ENCODE measurements at regions not wholly inside any gene's neighbourhood (a gene's known extent, or its start where the extent isn't known, plus 50 kb on each side); places are given as distances from the start of the nearest gene placed in this dataset.

DNA sequence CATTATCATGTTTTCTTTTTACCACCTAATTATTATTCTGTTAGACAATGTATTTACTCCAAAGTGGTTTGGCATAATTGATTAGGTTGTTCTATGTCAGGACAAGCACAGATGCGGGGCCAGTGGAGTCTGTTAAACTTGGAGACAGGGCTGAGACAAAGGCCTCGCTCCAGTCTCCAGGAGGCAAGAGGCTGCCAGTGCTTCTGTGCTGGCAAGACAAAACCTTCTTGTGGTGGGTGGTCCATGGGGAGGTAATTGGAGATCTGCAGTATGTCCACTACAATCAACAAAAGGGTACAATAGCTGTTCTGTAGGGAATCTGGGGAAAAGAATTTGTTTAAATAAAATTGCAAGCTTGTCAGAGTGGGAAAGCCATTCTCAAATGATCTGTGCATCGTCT, 677.2 kb upstream of the SLC35B3 start:
- no peak overlapping the region for H3K4me3 Mint-ChIP-seq
- DNase-seq (ENCODE audit: low spot score) = no peak
- H3K27me3 Mint-ChIP-seq (ENCODE audit: insufficient read depth) = no peaks in the 10 kb centered on the region
- H3K9me3 Mint-ChIP-seq = no peaks in the 10 kb centered on the region
- intact Hi-C loops (cut with micrococcal nuclease) = no loop called here
- H3K4me1 Mint-ChIP-seq (ENCODE audit: low read depth) = no peaks in the 10 kb centered on the region
- no peak overlapping the region for H3K27ac Mint-ChIP-seq
- H3K36me3 Mint-ChIP-seq (ENCODE audit: low read depth) = no peaks in the 10 kb centered on the region

DNA sequence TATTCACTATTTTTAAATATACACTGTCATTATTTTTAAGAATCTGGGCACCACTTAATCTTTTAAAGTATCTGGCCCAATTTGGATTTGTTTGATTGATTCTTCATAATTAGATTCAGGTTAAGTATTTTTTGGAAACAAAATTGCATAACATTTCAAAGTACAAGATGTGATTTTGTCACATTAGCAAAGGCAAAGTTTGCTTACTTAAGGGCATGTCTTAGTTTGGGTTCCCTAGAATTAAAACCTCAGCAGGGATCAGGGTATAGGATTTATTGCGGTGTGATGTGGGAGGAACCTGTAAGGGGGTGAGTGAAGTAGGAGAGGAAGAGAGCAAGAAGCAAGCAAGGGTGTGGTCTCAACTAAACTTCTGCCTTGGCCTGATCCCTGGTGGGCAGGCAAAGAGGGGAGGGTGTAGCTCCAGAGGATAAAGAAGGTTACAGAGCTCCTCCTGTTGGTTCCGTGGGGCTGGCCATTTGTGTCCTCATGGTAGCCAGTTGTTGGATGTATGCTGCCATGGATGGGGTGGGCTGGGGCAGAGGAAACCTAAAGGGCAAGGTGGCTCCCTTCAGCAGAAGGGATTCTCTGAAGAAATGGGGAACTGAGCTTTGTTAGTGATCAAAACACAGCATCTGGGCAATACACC, 668.7 kb upstream of the SLC35B3 start:
- Mint-ChIP-seq H3K36me3 (ENCODE audit: low read depth) (no peaks in the 10 kb centered on the region), H3K4me1 (ENCODE audit: low read depth) (no peaks in the 10 kb centered on the region), H3K27me3 (ENCODE audit: insufficient read depth) (no peaks in the 10 kb centered on the region), H3K4me3 (no peak overlapping the region), H3K9me3 (no peaks in the 10 kb centered on the region), H3K27ac (no peak overlapping the region)
- intact Hi-C loops (cut with micrococcal nuclease) = no loop called here
- DNase-seq (ENCODE audit: low spot score) = no peak

DNA sequence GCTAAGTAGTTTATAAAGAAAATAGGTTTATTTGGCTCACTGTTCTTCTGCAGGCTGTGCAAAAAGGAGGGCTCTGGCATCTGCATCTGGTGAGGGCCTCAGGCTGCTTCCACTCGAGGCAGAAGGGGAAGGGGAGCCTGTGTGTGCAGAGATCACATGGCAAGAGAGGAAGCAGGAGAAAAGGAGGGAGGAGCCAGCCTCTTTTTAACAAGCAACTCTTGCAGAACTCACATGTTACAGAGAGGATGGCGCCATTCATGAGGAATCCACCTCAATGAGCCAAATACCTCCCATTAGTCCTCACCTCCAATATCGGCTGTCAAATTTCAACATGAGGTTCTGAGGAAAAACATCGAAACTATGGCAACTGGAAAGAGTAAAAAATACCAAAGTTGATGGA, 666.6 kb upstream of the SLC35B3 start:
- H3K36me3 Mint-ChIP-seq (ENCODE audit: low read depth) = no peaks in the 10 kb centered on the region
- H3K4me1 Mint-ChIP-seq (ENCODE audit: low read depth) = no peaks in the 10 kb centered on the region
- no peak overlapping the region for H3K4me3 Mint-ChIP-seq
- DNase-seq (ENCODE audit: low spot score) = no peak
- H3K27ac Mint-ChIP-seq = no peak overlapping the region
- intact Hi-C loops (cut with micrococcal nuclease) = no loop called here
- H3K9me3 Mint-ChIP-seq = no peaks in the 10 kb centered on the region
- H3K27me3 Mint-ChIP-seq (ENCODE audit: insufficient read depth) = no peaks in the 10 kb centered on the region

DNA sequence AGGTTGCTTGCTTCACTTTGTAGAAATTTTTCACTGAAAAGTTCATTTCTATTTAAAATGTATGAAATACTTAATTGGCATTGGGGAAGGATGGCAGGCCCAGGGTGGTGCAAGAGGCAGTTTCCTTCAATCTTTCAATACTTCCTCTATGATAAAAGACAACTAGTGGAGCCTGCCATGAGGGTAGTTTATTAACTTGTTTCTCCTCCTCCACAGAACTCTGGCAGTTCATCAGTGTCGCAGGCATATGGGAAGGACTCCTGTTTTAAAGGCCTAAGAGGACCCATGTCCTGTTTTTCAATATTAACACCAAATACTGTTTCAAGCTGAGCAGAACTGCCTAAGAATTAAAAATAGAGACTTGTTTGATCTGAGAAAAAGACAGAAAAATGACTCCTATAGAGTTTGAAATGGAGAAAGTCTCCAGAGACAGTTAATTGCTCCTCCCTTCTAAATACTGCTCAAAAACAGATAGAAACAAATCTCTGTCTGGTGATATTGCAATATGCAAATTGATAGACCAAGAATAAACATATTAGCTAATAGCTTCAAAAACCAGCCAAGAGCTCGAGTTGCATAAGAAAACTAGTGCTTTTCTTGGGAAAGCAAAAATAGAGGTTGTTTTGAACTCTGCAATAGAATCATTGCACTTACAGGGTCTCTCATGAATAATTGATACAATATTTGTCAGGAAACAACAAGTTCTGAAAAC, 665.7 kb upstream of the SLC35B3 start:
- no peaks in the 10 kb centered on the region for H3K27me3 Mint-ChIP-seq (ENCODE audit: insufficient read depth)
- H3K36me3 Mint-ChIP-seq (ENCODE audit: low read depth) = no peaks in the 10 kb centered on the region
- H3K27ac Mint-ChIP-seq = no peak overlapping the region
- no peak for DNase-seq (ENCODE audit: low spot score)
- no peak overlapping the region for H3K4me3 Mint-ChIP-seq
- no peaks in the 10 kb centered on the region for H3K4me1 Mint-ChIP-seq (ENCODE audit: low read depth)
- H3K9me3 Mint-ChIP-seq = no peaks in the 10 kb centered on the region
- intact Hi-C loops (cut with micrococcal nuclease) = no loop called here

GRCh38 chr6:9095729-9096128, 660.4 kb upstream of the SLC35B3 start:
- Mint-ChIP-seq H3K36me3 (ENCODE audit: low read depth) (no peaks in the 10 kb centered on the region), H3K4me1 (ENCODE audit: low read depth) (no peaks in the 10 kb centered on the region), H3K4me3 (no peak overlapping the region), H3K27ac (no peak overlapping the region), H3K27me3 (ENCODE audit: insufficient read depth) (no peaks in the 10 kb centered on the region), H3K9me3 (no peaks in the 10 kb centered on the region)
- intact Hi-C loops (cut with micrococcal nuclease) = no loop called here
- DNase-seq (ENCODE audit: low spot score) = no peak

GRCh38 chr6:9095137-9095536, 659.8 kb upstream of the SLC35B3 start:
- no peak for DNase-seq (ENCODE audit: low spot score)
- H3K27me3 Mint-ChIP-seq (ENCODE audit: insufficient read depth) = no peaks in the 10 kb centered on the region
- no peak overlapping the region for H3K27ac Mint-ChIP-seq
- H3K36me3 Mint-ChIP-seq (ENCODE audit: low read depth) = no peaks in the 10 kb centered on the region
- intact Hi-C loops (cut with micrococcal nuclease) = no loop called here
- H3K4me1 Mint-ChIP-seq (ENCODE audit: low read depth) = no peaks in the 10 kb centered on the region
- H3K4me3 Mint-ChIP-seq = no peak overlapping the region
- H3K9me3 Mint-ChIP-seq = no peaks in the 10 kb centered on the region

DNA sequence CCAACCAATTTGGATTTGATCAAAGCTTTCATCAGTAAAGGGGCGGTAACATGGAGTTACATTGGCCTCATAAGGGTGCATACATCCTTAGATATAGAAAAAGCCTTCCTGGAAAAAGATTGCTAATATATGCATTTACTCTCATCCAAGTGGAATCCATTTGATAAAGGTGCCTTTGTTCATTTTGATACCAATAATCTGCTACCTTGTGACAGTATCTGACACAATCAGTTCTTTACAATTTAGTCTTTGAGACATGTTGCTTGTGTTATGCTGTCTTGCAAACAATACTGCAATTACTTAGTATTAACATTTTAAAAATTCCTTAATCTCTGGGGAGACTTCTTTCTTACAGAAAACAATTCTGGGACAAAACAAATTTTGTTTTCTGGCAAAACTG, 654.4 kb upstream of the SLC35B3 start:
- Mint-ChIP-seq H3K27ac (no peak overlapping the region), H3K36me3 (ENCODE audit: low read depth) (no peaks in the 10 kb centered on the region)

GRCh38 chr6:9087470-9087869, 652.1 kb upstream of the SLC35B3 start:
- intact Hi-C loops (cut with micrococcal nuclease) = no loop called here
- H3K27me3 Mint-ChIP-seq (ENCODE audit: insufficient read depth) = no peaks in the 10 kb centered on the region
- H3K4me3 Mint-ChIP-seq = no peak overlapping the region
- H3K9me3 Mint-ChIP-seq = no peaks in the 10 kb centered on the region
- no peaks in the 10 kb centered on the region for H3K36me3 Mint-ChIP-seq (ENCODE audit: low read depth)
- no peak for DNase-seq (ENCODE audit: low spot score)
- H3K4me1 Mint-ChIP-seq (ENCODE audit: low read depth) = no peaks in the 10 kb centered on the region
- H3K27ac Mint-ChIP-seq = no peak overlapping the region

More for the DNA sequence above, 654.4 kb upstream of the SLC35B3 start:
- Mint-ChIP-seq H3K4me3 (no peak overlapping the region), H3K9me3 (no peaks in the 10 kb centered on the region), H3K27me3 (ENCODE audit: insufficient read depth) (no peaks in the 10 kb centered on the region), H3K4me1 (ENCODE audit: low read depth) (no peaks in the 10 kb centered on the region)
- intact Hi-C loops (cut with micrococcal nuclease) = no loop called here
- DNase-seq (ENCODE audit: low spot score) = no peak

DNA sequence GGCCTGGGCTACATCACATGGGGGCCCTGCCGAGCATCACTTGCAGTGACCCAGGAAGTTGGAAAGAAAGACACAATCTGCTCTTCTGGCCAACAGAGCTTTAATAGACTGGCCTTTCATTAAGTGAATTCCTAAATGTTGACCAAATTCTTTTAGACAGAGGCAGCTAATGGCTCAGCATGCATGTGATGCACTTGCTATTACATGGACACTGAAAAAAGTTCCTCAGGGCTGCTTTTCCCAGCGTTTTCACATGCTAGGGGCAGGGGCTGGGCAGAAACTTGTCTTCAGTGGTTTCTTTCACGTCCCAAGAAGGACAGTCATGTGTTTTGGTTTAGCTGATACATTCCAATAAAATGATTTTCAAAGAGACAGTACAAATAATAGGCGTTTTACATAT, 651.0 kb upstream of the SLC35B3 start:
- Mint-ChIP-seq H3K4me1 (ENCODE audit: low read depth) (no peaks in the 10 kb centered on the region), H3K27ac (no peak overlapping the region), H3K36me3 (ENCODE audit: low read depth) (no peaks in the 10 kb centered on the region), H3K27me3 (ENCODE audit: insufficient read depth) (no peaks in the 10 kb centered on the region), H3K9me3 (no peaks in the 10 kb centered on the region), H3K4me3 (no peak overlapping the region)
- DNase-seq (ENCODE audit: low spot score) = no peak
- intact Hi-C loops (cut with micrococcal nuclease) = no loop called here

- no peaks in the 10 kb centered on the region for H3K9me3 Mint-ChIP-seq
- H3K27ac Mint-ChIP-seq = no peak overlapping the region
- H3K4me1 Mint-ChIP-seq (ENCODE audit: low read depth) = no peaks in the 10 kb centered on the region
- H3K36me3 Mint-ChIP-seq (ENCODE audit: low read depth) = no peaks in the 10 kb centered on the region
- H3K4me3 Mint-ChIP-seq = no peak overlapping the region
- intact Hi-C loops (cut with micrococcal nuclease) = no loop called here
- no peak for DNase-seq (ENCODE audit: low spot score)
- no peaks in the 10 kb centered on the region for H3K27me3 Mint-ChIP-seq (ENCODE audit: insufficient read depth)
Measured at GRCh38 chr6:9085709-9086070, 650.3 kb upstream of the SLC35B3 start.

DNA sequence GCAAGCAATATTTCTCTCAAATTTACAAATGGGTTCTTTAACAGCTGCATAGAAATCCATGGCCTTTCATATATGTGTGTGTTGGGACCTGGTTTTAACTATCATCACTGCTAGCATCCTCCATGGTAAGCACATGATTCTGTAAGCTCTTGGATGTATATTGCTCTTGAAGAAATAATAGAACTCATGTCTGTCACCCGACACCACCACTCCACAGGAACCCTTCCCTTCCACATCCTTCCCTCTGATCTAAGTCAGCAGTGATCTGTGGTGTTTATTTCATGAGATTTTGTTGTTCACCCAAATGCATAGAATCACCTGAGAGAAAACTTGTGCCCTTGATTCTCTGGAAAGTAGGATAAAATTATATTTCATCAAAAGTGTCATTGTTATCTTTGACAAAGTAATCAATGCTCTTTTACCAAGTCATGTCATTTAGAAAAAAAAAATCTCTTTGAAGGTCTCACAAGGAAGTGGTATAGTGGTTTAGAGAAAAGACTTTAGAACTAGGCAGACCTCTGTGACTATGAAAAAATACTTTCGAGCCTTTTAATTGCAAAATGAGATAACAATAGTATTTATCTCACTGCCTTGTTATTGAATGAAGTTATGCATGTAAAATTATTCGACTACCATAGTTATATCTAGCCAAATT, 649.8 kb upstream of the SLC35B3 start:
- Mint-ChIP-seq H3K27ac (no peak overlapping the region), H3K4me3 (no peak overlapping the region), H3K36me3 (ENCODE audit: low read depth) (no peaks in the 10 kb centered on the region), H3K4me1 (ENCODE audit: low read depth) (no peaks in the 10 kb centered on the region), H3K27me3 (ENCODE audit: insufficient read depth) (no peaks in the 10 kb centered on the region), H3K9me3 (no peaks in the 10 kb centered on the region)
- DNase-seq (ENCODE audit: low spot score) = no peak
- intact Hi-C loops (cut with micrococcal nuclease) = no loop called here

DNA sequence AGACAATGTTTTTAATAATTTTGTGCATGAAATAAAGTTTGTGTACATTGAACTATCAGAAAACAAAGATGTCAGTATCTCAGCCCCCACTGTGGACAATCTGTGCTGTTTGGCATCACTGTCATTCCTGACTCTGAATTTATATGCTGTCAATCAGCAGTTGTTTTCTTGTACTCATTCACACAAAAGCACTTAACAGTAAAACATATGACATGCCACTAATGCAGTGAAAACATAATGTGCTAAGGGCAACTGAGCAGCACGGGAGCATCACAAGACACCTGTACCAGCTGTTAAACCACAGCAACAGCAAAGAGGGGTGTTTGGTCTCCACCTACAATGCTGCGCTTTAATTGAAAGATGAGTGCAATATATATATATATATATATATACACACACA, 647.8 kb upstream of the SLC35B3 start:
- Mint-ChIP-seq H3K36me3 (ENCODE audit: low read depth) (no peaks in the 10 kb centered on the region), H3K4me1 (ENCODE audit: low read depth) (no peaks in the 10 kb centered on the region), H3K27me3 (ENCODE audit: insufficient read depth) (no peaks in the 10 kb centered on the region), H3K4me3 (no peak overlapping the region), H3K9me3 (no peaks in the 10 kb centered on the region), H3K27ac (no peak overlapping the region)
- intact Hi-C loops (cut with micrococcal nuclease) = no loop called here
- DNase-seq (ENCODE audit: low spot score) = no peak

GRCh38 chr6:9066726-9067125, 631.4 kb upstream of the SLC35B3 start:
- no peaks in the 10 kb centered on the region for H3K9me3 Mint-ChIP-seq
- no peak overlapping the region for H3K27ac Mint-ChIP-seq
- peaks cover 2% of the 10 kb centered on the region for H3K27me3 Mint-ChIP-seq (ENCODE audit: insufficient read depth)

More at GRCh38 chr6:9066726-9067125, 631.4 kb upstream of the SLC35B3 start:
- no peak for DNase-seq (ENCODE audit: low spot score)
- Mint-ChIP-seq H3K4me1 (ENCODE audit: low read depth) (no peaks in the 10 kb centered on the region), H3K4me3 (no peak overlapping the region), H3K36me3 (ENCODE audit: low read depth) (no peaks in the 10 kb centered on the region)
- intact Hi-C loops (cut with micrococcal nuclease) = no loop called here
